Thyroid gland (tissue), 4 donors: ENCODE measurements at regions not wholly inside any gene's neighbourhood (a gene's known extent, or its start where the extent isn't known, plus 50 kb on each side); places are given as distances from the start of the nearest gene placed in this dataset.

Experiments used
- DNase-seq, 2 donors: peaks; one replicate each; pipeline ENCODE4 v3.0.0-alpha.2; 2019
- H3K27ac ChIP-seq, 3 donors: fragments of 200-600 bp; sonication (generic); 1 replicate in 2 of 3; 2 replicates in 1 of 3; pipeline ENCODE4 v1.5.1; 2016 to 2019; ENCODE audit warnings: mild to moderate bottlenecking in 1 of 3, moderate library complexity in 1 of 3
- H3K27me3 ChIP-seq: fragments of 200-600 bp; sonication (generic); one replicate; pipeline ENCODE4 v1.5.1; 2019
- H3K36me3 ChIP-seq, 2 donors: fragments of 200-600 bp; sonication (generic); one replicate each; pipeline ENCODE4 v1.5.1; 2016 to 2019
- H3K4me1 ChIP-seq, 2 donors: fragments of 200-600 bp; sonication (generic); one replicate each; pipeline ENCODE4 v1.5.1; 2017 to 2019
- H3K4me3 ChIP-seq, 3 donors: fragments of 200-600 bp; sonication (generic); replicated peaks in 1 of 3; 1 replicate in 2 of 3; 2 replicates in 1 of 3; pipeline ENCODE4 v1.5.1; 2016; ENCODE audit warnings: mild to moderate bottlenecking in 1 of 3
- H3K9me3 ChIP-seq: fragments of 200-600 bp; sonication (generic); one replicate; pipeline ENCODE4 v1.5.1; 2017
- POLR2A ChIP-seq, 2 donors: fragments of 450-650 bp; IDR thresholded peaks; one replicate each; pipeline ENCODE4 v1.6.1; 2017; ENCODE audit warnings: antibody characterized with exemption in 2 of 2, mild to moderate bottlenecking in 2 of 2, moderate library complexity in 1 of 2
- WGBS, 2 donors: methylation state at CpG; one replicate each; pipeline ENCODE4 v1.1.5; 2017; 5-methylcytosine and 5-hydroxymethylcytosine counted together
- intact Hi-C: fragments of 100-400 bp; cut with DNase I; formaldehyde crosslinking; loops from one replicate; pipeline ENCODE4 v1.15.1; 2023
- TF ChIP-seq, protein P1 (sequence below), 6 experiments: fragments of 200-600 bp in 3 of 6; fragments of 450-650 bp in 3 of 6; sonication (generic) in 3 of 6; IDR thresholded peaks; one replicate each; pipeline ENCODE4 v1.5.1; 2016 to 2019; ENCODE audit warnings: antibody characterized with exemption in 6 of 6, mild to moderate bottlenecking in 2 of 6, inconsistent platforms in 1 of 6, moderate library complexity in 1 of 6

DNA sequence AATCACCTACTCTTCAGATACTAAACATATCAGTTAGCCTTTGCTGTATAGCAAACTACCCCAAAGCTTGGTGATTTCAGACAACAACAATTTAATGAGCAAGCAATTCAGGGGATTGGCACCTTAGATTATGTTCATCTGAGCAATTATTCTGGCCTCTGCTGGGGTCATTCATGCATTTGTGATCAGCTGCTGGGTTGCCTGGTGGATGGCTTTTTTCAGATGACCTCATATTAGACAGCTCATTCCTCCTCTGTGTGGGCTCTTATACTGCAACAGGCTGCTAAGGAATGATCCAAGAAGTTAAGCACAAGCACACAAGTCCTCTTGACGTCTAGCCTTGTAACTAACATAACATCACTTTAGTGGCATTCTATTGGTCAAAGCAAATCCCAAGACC, 153.0 kb upstream of the PPP1R2C start:
- Histone ChIP-seq H3K27ac (no peak overlapping the region), H3K36me3 (no peaks in the 10 kb centered on the region), H3K9me3 (no peaks in the 10 kb centered on the region), H3K27me3 (no peaks in the 10 kb centered on the region), H3K4me1 (no peaks in the 10 kb centered on the region), H3K4me3 (no peak overlapping the region)
- no peak for DNase-seq
- intact Hi-C loops, result no loop called here
- 50 to 89% methylated on average over 1 of the region's 1 CpG for WGBS, 2 donors
- TF ChIP-seq, protein P1, sequence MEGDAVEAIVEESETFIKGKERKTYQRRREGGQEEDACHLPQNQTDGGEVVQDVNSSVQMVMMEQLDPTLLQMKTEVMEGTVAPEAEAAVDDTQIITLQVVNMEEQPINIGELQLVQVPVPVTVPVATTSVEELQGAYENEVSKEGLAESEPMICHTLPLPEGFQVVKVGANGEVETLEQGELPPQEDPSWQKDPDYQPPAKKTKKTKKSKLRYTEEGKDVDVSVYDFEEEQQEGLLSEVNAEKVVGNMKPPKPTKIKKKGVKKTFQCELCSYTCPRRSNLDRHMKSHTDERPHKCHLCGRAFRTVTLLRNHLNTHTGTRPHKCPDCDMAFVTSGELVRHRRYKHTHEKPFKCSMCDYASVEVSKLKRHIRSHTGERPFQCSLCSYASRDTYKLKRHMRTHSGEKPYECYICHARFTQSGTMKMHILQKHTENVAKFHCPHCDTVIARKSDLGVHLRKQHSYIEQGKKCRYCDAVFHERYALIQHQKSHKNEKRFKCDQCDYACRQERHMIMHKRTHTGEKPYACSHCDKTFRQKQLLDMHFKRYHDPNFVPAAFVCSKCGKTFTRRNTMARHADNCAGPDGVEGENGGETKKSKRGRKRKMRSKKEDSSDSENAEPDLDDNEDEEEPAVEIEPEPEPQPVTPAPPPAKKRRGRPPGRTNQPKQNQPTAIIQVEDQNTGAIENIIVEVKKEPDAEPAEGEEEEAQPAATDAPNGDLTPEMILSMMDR (IDR thresholded peaks at IDR 0.05), result no peak
- TF ChIP-seq POLR2A (IDR thresholded peaks at IDR 0.05), result no peak

- TF ChIP-seq POLR2A (IDR thresholded peaks at IDR 0.05), result no peak
- TF ChIP-seq, protein P1 (IDR thresholded peaks at IDR 0.05), result no peak
- intact Hi-C loops, result no loop called here
- Histone ChIP-seq H3K9me3 (no peaks in the 10 kb centered on the region), H3K27ac (no peak overlapping the region), H3K27me3 (no peaks in the 10 kb centered on the region), H3K36me3 (no peaks in the 10 kb centered on the region), H3K4me1 (no peaks in the 10 kb centered on the region), H3K4me3 (no peak overlapping the region)
- 70 to 73% methylated on average over 1 of the region's 1 CpG for WGBS, 2 donors
- DNase-seq, result no peak
Measured at GRCh38 chrX:42933187-42933586, 155.2 kb upstream of the PPP1R2C start.

DNA sequence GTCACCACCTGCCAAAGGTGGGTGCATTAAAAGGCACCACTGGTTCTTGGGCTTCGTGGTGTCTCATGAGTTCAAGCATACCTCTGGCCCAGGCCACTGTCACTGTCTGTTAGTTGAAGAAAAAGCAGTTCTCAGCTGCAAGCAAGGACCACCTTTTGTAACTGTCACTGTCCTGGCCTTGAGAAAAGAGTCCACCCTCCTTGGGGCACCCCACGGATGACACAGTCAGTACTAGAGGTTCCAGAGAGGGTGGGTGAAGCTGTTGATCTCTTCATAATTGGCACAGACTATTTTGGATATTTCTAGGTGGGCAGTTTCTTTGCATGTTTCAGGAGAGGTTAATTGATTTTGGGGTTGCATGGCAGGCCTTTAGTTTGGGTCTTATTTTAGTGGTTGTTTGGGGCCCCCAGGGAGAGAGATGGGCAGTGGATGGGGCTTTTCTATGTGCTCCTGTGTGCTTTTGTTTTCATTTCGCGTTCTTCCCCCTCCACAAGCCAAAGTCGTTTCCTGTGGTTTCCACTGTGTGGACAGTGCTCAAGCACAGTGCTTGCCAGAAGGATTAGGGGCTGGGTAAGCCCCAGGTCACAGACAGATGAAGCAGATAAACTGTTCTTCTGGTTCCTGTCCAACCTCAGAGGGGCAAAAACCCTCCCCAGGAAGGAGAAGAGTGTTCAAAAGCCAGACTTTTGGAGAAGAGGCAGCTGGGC, 156.2 kb upstream of the PPP1R2C start:
- no peaks in the 10 kb centered on the region for H3K27me3 ChIP-seq
- H3K4me3 ChIP-seq, result no peak overlapping the region
- no peak for DNase-seq
- H3K27ac ChIP-seq, result no peak overlapping the region
- H3K9me3 ChIP-seq, result no peaks in the 10 kb centered on the region
- H3K4me1 ChIP-seq, result no peaks in the 10 kb centered on the region
- WGBS, 2 donors, result 20 to 54% methylated on average over 3 to 5 of the region's 5 CpGs
- no peaks in the 10 kb centered on the region for H3K36me3 ChIP-seq
- TF ChIP-seq, protein P1 (IDR thresholded peaks at IDR 0.05), result no peak
- no peak for TF ChIP-seq POLR2A (IDR thresholded peaks at IDR 0.05)
- intact Hi-C loops, result no loop called here

GRCh38 chrX:42941671-42942070, 163.7 kb upstream of the PPP1R2C start:
- Histone ChIP-seq H3K9me3 (no peaks in the 10 kb centered on the region), H3K36me3 (no peaks in the 10 kb centered on the region), H3K27ac (no peak overlapping the region), H3K4me3 (no peak overlapping the region), H3K4me1 (no peaks in the 10 kb centered on the region), H3K27me3 (no peaks in the 10 kb centered on the region)
- DNase-seq, result no peak
- no peak for TF ChIP-seq POLR2A (IDR thresholded peaks at IDR 0.05)
- TF ChIP-seq, protein P1 (IDR thresholded peaks at IDR 0.05), result no peak
- intact Hi-C loops, result no loop called here
- WGBS, 2 donors, result 96% methylated on average over 2 of the region's 2 CpGs

DNA sequence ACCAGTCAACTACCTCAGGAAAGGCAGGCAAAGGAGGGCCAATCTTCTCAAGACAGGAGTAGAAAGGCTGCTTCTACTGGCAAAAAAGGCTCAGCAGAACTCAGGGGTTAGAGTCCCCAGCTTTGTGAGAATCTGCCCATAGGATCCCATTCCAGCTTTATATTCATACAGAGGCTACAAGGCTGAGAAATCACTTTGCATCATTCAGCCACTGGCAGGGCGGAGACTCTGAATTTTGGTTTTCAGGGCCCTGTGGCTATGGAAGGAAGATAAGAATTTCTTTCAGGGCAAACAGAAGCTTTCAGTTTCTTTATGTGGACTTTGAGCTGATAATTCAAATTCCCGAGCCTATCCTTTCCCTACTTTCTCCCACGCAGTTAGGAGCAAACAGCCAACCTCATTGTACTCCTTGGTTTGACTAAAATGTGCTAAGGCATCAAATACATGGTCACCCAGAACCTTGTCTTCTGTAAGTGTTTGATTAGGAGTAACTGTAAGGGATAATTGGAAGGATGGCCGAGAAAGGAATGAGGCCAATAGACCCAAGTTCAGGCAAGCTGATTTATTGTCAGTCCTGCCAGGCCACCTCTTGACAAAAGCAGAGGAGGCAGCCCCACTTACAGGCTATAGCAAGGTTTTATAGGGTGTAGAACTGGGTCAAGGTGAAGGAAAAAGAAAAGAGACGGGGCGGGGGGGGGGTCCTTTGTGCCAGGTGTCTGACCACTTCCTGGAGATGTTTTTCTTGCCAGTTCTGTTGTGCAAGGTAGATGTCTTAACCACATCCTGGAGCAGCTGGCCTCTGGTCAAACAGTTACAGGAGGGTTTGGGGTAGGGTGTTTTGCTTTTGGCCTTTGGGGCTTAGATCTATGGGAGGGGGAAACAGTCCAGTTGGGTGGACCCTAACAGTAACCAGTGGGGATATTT, 165.3 kb upstream of the PPP1R2C start:
- Histone ChIP-seq H3K9me3 (no peaks in the 10 kb centered on the region), H3K27me3 (no peaks in the 10 kb centered on the region), H3K4me3 (no peak overlapping the region), H3K27ac (no peak overlapping the region), H3K4me1 (no peaks in the 10 kb centered on the region), H3K36me3 (no peaks in the 10 kb centered on the region)
- DNase-seq, result no peak
- no peak for TF ChIP-seq POLR2A (IDR thresholded peaks at IDR 0.05)
- TF ChIP-seq, protein P1 (IDR thresholded peaks at IDR 0.05), result no peak
- intact Hi-C loops, result no loop called here
- WGBS, 2 donors, result 90 to 94% methylated on average over 4 to 6 of the region's 6 CpGs
